WTC11 (cell line): ENCODE measurements at regions not wholly inside any gene's neighbourhood (a gene's known extent, or its start where the extent isn't known, plus 50 kb on each side); places are given as distances from the start of the nearest gene placed in this dataset.

Experiments
- ATAC-seq: fragments of 200-7000 bp; cut with Tn5 transposase; 2 replicates; pipeline ENCODE4 v1.10.0; 2021; ENCODE audit warnings: mild to moderate bottlenecking, moderate library complexity
- CTCF ChIA-PET: fragments of 300-600 bp; sonication (Branson Sonifier 250); formaldehyde crosslinking; loops from one replicate; lab custom pipeline; 2021; ENCODE audit warnings: antibody characterized with exemption; lab: Charles Lee
- POLR2A ChIA-PET: fragments of 350-600 bp; sonication (Branson Sonifier 250); formaldehyde crosslinking; loops from one replicate; lab custom pipeline; 2021; ENCODE audit warnings: antibody characterized with exemption; lab: Charles Lee
- DNase-seq: peaks from one replicate; pipeline ENCODE4 v3.0.0; 2021; ENCODE audit warnings: low spot score
- H3K27ac Mint-ChIP-seq: 2 replicates; pipeline ENCODE4 v1.8.0; 2021; ENCODE audit warnings: mixed read lengths
- H3K27me3 Mint-ChIP-seq: 2 replicates; pipeline ENCODE4 v1.8.0; 2021; ENCODE audit warnings: low read depth, mild to moderate bottlenecking, moderate library complexity, mixed read lengths
- H3K36me3 Mint-ChIP-seq: 2 replicates; pipeline ENCODE4 v1.8.0; 2021; ENCODE audit warnings: mixed read lengths
- H3K4me1 Mint-ChIP-seq: 2 replicates; pipeline ENCODE4 v1.8.0; 2022; ENCODE audit warnings: mixed read lengths
- H3K4me3 Mint-ChIP-seq: 2 replicates; pipeline ENCODE4 v1.8.0; 2021; ENCODE audit warnings: mild to moderate bottlenecking, moderate library complexity, mixed read lengths
- H3K9me3 Mint-ChIP-seq: 2 replicates; pipeline ENCODE4 v1.8.0; 2021; ENCODE audit warnings: mixed read lengths
- ARID4B ChIP-seq: sonication (generic); formaldehyde crosslinking; IDR thresholded peaks from 2 replicates; pipeline ENCODE4 v1.8.0; 2023; ENCODE audit warnings: missing genetic modification reagents, mild to moderate bottlenecking, borderline replicate concordance
- ATF1 ChIP-seq: sonication (generic); formaldehyde crosslinking; IDR thresholded peaks from 2 replicates; pipeline ENCODE4 v1.8.1; 2023; ENCODE audit warnings: mild to moderate bottlenecking, moderate library complexity, missing genetic modification reagents
- CBFB ChIP-seq: sonication (generic); formaldehyde crosslinking; IDR thresholded peaks from 2 replicates; pipeline ENCODE4 v1.8.1; 2022; ENCODE audit warnings: mild to moderate bottlenecking, low read depth, missing genetic modification reagents
- CDX4 ChIP-seq: fragments of 250-450 bp; sonication (Bioruptor Pico); IDR thresholded peaks from 2 replicates; pipeline ENCODE4 v1.9.0; 2021; ENCODE audit warnings: moderate library complexity, mild to moderate bottlenecking, inconsistent platforms, borderline replicate concordance
- E2F5 ChIP-seq: sonication (generic); formaldehyde crosslinking; IDR thresholded peaks from 2 replicates; pipeline ENCODE4 v1.8.1; 2022; ENCODE audit warnings: mild to moderate bottlenecking, moderate library complexity, missing genetic modification reagents
- EMX1 ChIP-seq: fragments of 250-450 bp; sonication (Bioruptor Pico); IDR thresholded peaks from 2 replicates; pipeline ENCODE4 v1.8.0; 2021; ENCODE audit warnings: mild to moderate bottlenecking
- ESRRA ChIP-seq: sonication (generic); formaldehyde crosslinking; IDR thresholded peaks from 2 replicates; pipeline ENCODE4 v1.8.1; 2022; ENCODE audit warnings: mild to moderate bottlenecking, missing genetic modification reagents, borderline replicate concordance
- GABPB1 ChIP-seq: sonication (generic); formaldehyde crosslinking; IDR thresholded peaks from 2 replicates; pipeline ENCODE4 v1.8.1; 2023; ENCODE audit warnings: mild to moderate bottlenecking, missing genetic modification reagents
- HMGA2 ChIP-seq: fragments of 250-450 bp; sonication (Bioruptor Pico); IDR thresholded peaks from 2 replicates; pipeline ENCODE4 v1.4.0; 2021; ENCODE audit warnings: mild to moderate bottlenecking, moderate library complexity
- IRF1 ChIP-seq: sonication (generic); formaldehyde crosslinking; IDR thresholded peaks from 2 replicates; pipeline ENCODE4 v1.8.0; 2023; ENCODE audit warnings: missing genetic modification reagents
- MLX ChIP-seq: sonication (generic); formaldehyde crosslinking; IDR thresholded peaks from 2 replicates; pipeline ENCODE4 v1.8.1; 2023; ENCODE audit warnings: mild to moderate bottlenecking, missing genetic modification reagents, moderate library complexity
- MXD4 ChIP-seq: fragments of 250-450 bp; sonication (Bioruptor Pico); IDR thresholded peaks from 2 replicates; pipeline ENCODE4 v1.8.0; 2021; ENCODE audit warnings: mild to moderate bottlenecking, moderate library complexity, borderline replicate concordance
- NFYB ChIP-seq: sonication (generic); formaldehyde crosslinking; conservative IDR thresholded peaks from 2 replicates; pipeline ENCODE4 v1.8.0; 2022; ENCODE audit warnings: low read depth, missing genetic modification reagents
- NR3C1 ChIP-seq: sonication (generic); formaldehyde crosslinking; conservative IDR thresholded peaks from 2 replicates; pipeline ENCODE4 v1.8.1; 2023; ENCODE audit warnings: low read depth, mild to moderate bottlenecking, missing genetic modification reagents
- SMAD3 ChIP-seq: sonication (generic); formaldehyde crosslinking; IDR thresholded peaks from 2 replicates; pipeline ENCODE4 v1.8.0; 2022; ENCODE audit warnings: missing genetic modification reagents, mild to moderate bottlenecking, borderline replicate concordance
- SOX15 ChIP-seq: fragments of 250-450 bp; sonication (Bioruptor Pico); IDR thresholded peaks from 2 replicates; pipeline ENCODE4 v1.9.0; 2021; ENCODE audit warnings: mild to moderate bottlenecking
- TCF7 ChIP-seq: sonication (generic); formaldehyde crosslinking; IDR thresholded peaks from 2 replicates; pipeline ENCODE4 v1.8.0; 2022; ENCODE audit warnings: mild to moderate bottlenecking, low read depth, missing genetic modification reagents, moderate library complexity
- ZNF138 ChIP-seq: sonication (generic); formaldehyde crosslinking; conservative IDR thresholded peaks from 2 replicates; pipeline ENCODE4 v1.8.1; 2022; ENCODE audit warnings: mild to moderate bottlenecking, moderate library complexity, missing genetic modification reagents
- ZNF671 ChIP-seq: fragments of 250-450 bp; sonication (Bioruptor Pico); IDR thresholded peaks from 2 replicates; pipeline ENCODE4 v1.8.0; 2021; ENCODE audit warnings: mild to moderate bottlenecking

GRCh38 chr16:64887651-64888050, 234.2 kb downstream of the CDH11 start (continued):
- no peak for TF ChIP-seq ARID4B (CRISPR knock-in tag)
- no peak for TF ChIP-seq NR3C1 (CRISPR knock-in tag)
- no peak for TF ChIP-seq CDX4 (CRISPR knock-in tag)
- no peak for TF ChIP-seq ESRRA (CRISPR knock-in tag)
- TF ChIP-seq NFYB = no peak

- ChIA-PET POLR2A (no interaction called here), CTCF (no interaction called here)
- no peak for DNase-seq
- Mint-ChIP-seq H3K4me1 (no peaks in the 10 kb centered on the region), H3K4me3 (no peak overlapping the region), H3K36me3 (no peaks in the 10 kb centered on the region), H3K9me3 (peaks cover 3% of the 10 kb centered on the region; the same call in 1 of the 2 replicates), H3K27ac (no peak overlapping the region), H3K27me3 (no peaks in the 10 kb centered on the region)
- TF ChIP-seq SMAD3 (no peak), MLX (no peak), MXD4 (CRISPR knock-in tag) (no peak), SOX15 (CRISPR knock-in tag) (no peak), ZNF138 (CRISPR knock-in tag) (no peak), ATF1 (CRISPR knock-in tag) (no peak), ZNF671 (CRISPR knock-in tag) (no peak)
- ATAC-seq = no peak
Observed at GRCh38 chr16:64882078-64882784, 239.6 kb downstream of the CDH11 start.

GRCh38 chr16:64880994-64881393, 240.9 kb downstream of the CDH11 start:
- Mint-ChIP-seq H3K27ac (no peak overlapping the region), H3K27me3 (no peaks in the 10 kb centered on the region), H3K4me3 (no peak overlapping the region), H3K4me1 (no peaks in the 10 kb centered on the region), H3K36me3 (no peaks in the 10 kb centered on the region), H3K9me3 (peaks cover 3% of the 10 kb centered on the region; the same call in 1 of the 2 replicates)
- DNase-seq = no peak
- no peak for ATAC-seq
- ChIA-PET POLR2A (no interaction called here), CTCF (no interaction called here)
- TF ChIP-seq CBFB (no peak), E2F5 (no peak), GABPB1 (no peak), EMX1 (CRISPR knock-in tag) (no peak), HMGA2 (CRISPR knock-in tag) (no peak), IRF1 (CRISPR knock-in tag) (no peak), TCF7 (no peak)
